Neuron (in vitro differentiated cells): ENCODE measurements at regions not wholly inside any gene's neighbourhood (a gene's known extent, or its start where the extent isn't known, plus 50 kb on each side); places are given as distances from the start of the nearest gene placed in this dataset.

Experiments
- H2AFZ ChIP-seq: one replicate; pipeline ENCODE4 v1.6.1; 2013; ENCODE audit warnings: low read depth, mild to moderate bottlenecking, inconsistent platforms, low read length, moderate library complexity
- H3K27me3 ChIP-seq: one replicate; pipeline ENCODE4 v1.6.1; 2013; ENCODE audit warnings: low read length; ENCODE audit not compliant: insufficient read depth
- H3K36me3 ChIP-seq: one replicate; pipeline ENCODE4 v1.6.1; 2013; ENCODE audit warnings: low read length; ENCODE audit not compliant: insufficient read depth
- H3K4me1 ChIP-seq: one replicate; pipeline ENCODE4 v1.6.1; 2013; ENCODE audit warnings: low read length; ENCODE audit not compliant: insufficient read depth
- H3K4me3 ChIP-seq: 2 replicates; pipeline ENCODE4 v1.5.1; 2013; ENCODE audit warnings: mild to moderate bottlenecking, low read length, moderate library complexity
- H3K9me3 ChIP-seq: one replicate; pipeline ENCODE4 v1.6.1; 2013; ENCODE audit warnings: low read length

GRCh38 chr2:105951384-105951694, 206.6 kb downstream of the NCK2 start:
- no peak overlapping the region for H2AFZ ChIP-seq
- H3K27me3 ChIP-seq = peaks cover 18% of the 10 kb centered on the region
- H3K9me3 ChIP-seq = peaks cover 2% of the 10 kb centered on the region
- no peaks in the 10 kb centered on the region for H3K36me3 ChIP-seq
- no peak overlapping the region for H3K4me3 ChIP-seq
- peaks cover 10% of the 10 kb centered on the region for H3K4me1 ChIP-seq

GRCh38 chr2:105950521-105951383, 206.0 kb downstream of the NCK2 start:
- H3K4me1 ChIP-seq = peaks cover 10% of the 10 kb centered on the region
- peaks cover 18% of the 10 kb centered on the region for H3K27me3 ChIP-seq
- H3K36me3 ChIP-seq = no peaks in the 10 kb centered on the region
- peak overlapping the region; percentile 44 for H2AFZ ChIP-seq
- no peak overlapping the region for H3K4me3 ChIP-seq
- H3K9me3 ChIP-seq = peaks cover 2% of the 10 kb centered on the region

GRCh38 chr2:105943977-105944376, 199.3 kb downstream of the NCK2 start:
- H3K9me3 ChIP-seq = no peaks in the 10 kb centered on the region
- no peaks in the 10 kb centered on the region for H3K27me3 ChIP-seq
- H2AFZ ChIP-seq = no peak overlapping the region
- H3K4me3 ChIP-seq = no peak overlapping the region
- no peaks in the 10 kb centered on the region for H3K36me3 ChIP-seq
- no peaks in the 10 kb centered on the region for H3K4me1 ChIP-seq
